A549 (cell line): ENCODE measurements at regions not wholly inside any gene's neighbourhood (a gene's known extent, or its start where the extent isn't known, plus 50 kb on each side); places are given as distances from the start of the nearest gene placed in this dataset.

Experiments
- CEBPB ChIP-seq, 2 experiments: fragments of >200 bp in 1 of 2; sonication (Bioruptor Twin) in 1 of 2; formaldehyde crosslinking in 1 of 2; IDR thresholded peaks; 2 replicates each; pipeline ENCODE4 v1.6.1; 2012 to 2016
- HOXA7 ChIP-seq: fragments of 250-450 bp; sonication (Bioruptor Pico); IDR thresholded peaks from 2 replicates; pipeline ENCODE4 v1.5.0; 2020; ENCODE audit warnings: mild to moderate bottlenecking, moderate library complexity
- JUNB ChIP-seq: fragments of >200 bp; sonication (Bioruptor Twin); formaldehyde crosslinking; IDR thresholded peaks from 2 replicates; pipeline ENCODE4 v1.6.1; 2016
- MAZ ChIP-seq: fragments of 150-350 bp; IDR thresholded peaks from 2 replicates; pipeline ENCODE4 v1.6.1; 2014; ENCODE audit warnings: antibody characterized with exemption, low read depth, low read length, borderline replicate concordance
- POLR2A ChIP-seq: IDR thresholded peaks from 2 replicates; pipeline ENCODE4 v1.6.1; 2012; ENCODE audit warnings: mild to moderate bottlenecking, low read length
- POLR2AphosphoS2 ChIP-seq: conservative IDR thresholded peaks from 2 replicates; pipeline ENCODE4 v1.6.1; 2012; ENCODE audit warnings: low read length, improper control_type of control experiment, inconsistent platforms
- RAD21 ChIP-seq, 2 experiments: fragments of >200 bp in 1 of 2; sonication (Bioruptor Twin) in 1 of 2; formaldehyde crosslinking in 1 of 2; IDR thresholded peaks in 1 of 2; conservative IDR thresholded peaks in 1 of 2; 2 replicates in 1 of 2; 3 replicates in 1 of 2; pipeline ENCODE4 v1.6.1; 2012 to 2018; ENCODE audit warnings: inconsistent platforms in 1 of 2
- RNF2 ChIP-seq: fragments of 200-600 bp; sonication (generic); IDR thresholded peaks from 2 replicates; pipeline ENCODE4 v1.6.1; 2016; ENCODE audit warnings: low read depth, mild to moderate bottlenecking, antibody characterized with exemption, moderate library complexity, borderline replicate concordance
- ZFP36 ChIP-seq: fragments of 450-650 bp; IDR thresholded peaks from 2 replicates; pipeline ENCODE4 v1.6.1; 2014; ENCODE audit warnings: borderline replicate concordance; ENCODE audit not compliant: partially characterized antibody
- TF ChIP-seq, protein P1 (sequence below): fragments of >200 bp; sonication (Bioruptor Twin); formaldehyde crosslinking; IDR thresholded peaks from 3 replicates; pipeline ENCODE4 v1.5.1; 2016
- TF ChIP-seq, protein P2 (sequence below): IDR thresholded peaks from 2 replicates; pipeline ENCODE4 v1.6.1; 2012

DNA sequence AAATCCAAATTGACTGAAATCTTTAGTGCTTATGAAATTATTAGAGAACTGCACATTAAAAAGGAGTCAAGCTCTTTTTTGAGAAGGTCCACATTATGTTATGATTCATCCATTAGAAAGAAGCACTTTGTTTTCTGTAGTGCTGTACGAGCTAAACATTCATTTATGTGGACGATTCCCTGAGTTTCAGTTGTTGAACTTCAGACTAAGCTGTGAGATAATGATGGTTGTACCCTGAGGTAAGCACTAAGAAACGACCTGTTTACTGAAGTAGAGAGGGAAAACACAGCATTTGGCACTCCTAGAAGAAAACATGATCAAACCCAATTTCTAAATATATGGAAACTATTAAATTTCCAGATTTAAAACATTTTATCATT is 67.3 kb upstream of the ATP2B1 start:
- TF ChIP-seq, protein P1, sequence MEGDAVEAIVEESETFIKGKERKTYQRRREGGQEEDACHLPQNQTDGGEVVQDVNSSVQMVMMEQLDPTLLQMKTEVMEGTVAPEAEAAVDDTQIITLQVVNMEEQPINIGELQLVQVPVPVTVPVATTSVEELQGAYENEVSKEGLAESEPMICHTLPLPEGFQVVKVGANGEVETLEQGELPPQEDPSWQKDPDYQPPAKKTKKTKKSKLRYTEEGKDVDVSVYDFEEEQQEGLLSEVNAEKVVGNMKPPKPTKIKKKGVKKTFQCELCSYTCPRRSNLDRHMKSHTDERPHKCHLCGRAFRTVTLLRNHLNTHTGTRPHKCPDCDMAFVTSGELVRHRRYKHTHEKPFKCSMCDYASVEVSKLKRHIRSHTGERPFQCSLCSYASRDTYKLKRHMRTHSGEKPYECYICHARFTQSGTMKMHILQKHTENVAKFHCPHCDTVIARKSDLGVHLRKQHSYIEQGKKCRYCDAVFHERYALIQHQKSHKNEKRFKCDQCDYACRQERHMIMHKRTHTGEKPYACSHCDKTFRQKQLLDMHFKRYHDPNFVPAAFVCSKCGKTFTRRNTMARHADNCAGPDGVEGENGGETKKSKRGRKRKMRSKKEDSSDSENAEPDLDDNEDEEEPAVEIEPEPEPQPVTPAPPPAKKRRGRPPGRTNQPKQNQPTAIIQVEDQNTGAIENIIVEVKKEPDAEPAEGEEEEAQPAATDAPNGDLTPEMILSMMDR, result no peak
- TF ChIP-seq HOXA7, result no peak
- no peak for TF ChIP-seq POLR2A
- TF ChIP-seq JUNB, result no peak
- no peak for TF ChIP-seq RNF2
- no peak for TF ChIP-seq ZFP36
- no peak for TF ChIP-seq CEBPB (IDR thresholded peaks at IDR 0.05)
- TF ChIP-seq POLR2AphosphoS2, result no peak
- TF ChIP-seq, protein P2, sequence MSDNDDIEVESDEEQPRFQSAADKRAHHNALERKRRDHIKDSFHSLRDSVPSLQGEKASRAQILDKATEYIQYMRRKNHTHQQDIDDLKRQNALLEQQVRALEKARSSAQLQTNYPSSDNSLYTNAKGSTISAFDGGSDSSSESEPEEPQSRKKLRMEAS, result no peak
- TF ChIP-seq RAD21 (conservative IDR thresholded peaks at IDR 0.05 in 1 of 2, IDR thresholded peaks at IDR 0.05 in 1 of 2), result no peak
- TF ChIP-seq MAZ, result no peak
